Glomerular visceral epithelial cell (primary cell): ENCODE measurements at regions not wholly inside any gene's neighbourhood (a gene's known extent, or its start where the extent isn't known, plus 50 kb on each side); places are given as distances from the start of the nearest gene placed in this dataset.
A peak's percentile ranks its signal among the peaks of the same experiment; 100 is the strongest.

Source experiments
- DNase-seq: peaks from one replicate; pipeline ENCODE4 v3.0.0-alpha.2; 2016; ENCODE audit errors: extremely low spot score

GRCh38 chr14:42378880-42379279, 772.2 kb downstream of the LRFN5 start:
- no peak for DNase-seq

GRCh38 chr14:42378274-42378673, 771.6 kb downstream of the LRFN5 start:
- no peak for DNase-seq

- DNase-seq = no peak
Measured at GRCh38 chr14:42374332-42374731, 767.7 kb downstream of the LRFN5 start.

- DNase-seq = no peak
Measured at GRCh38 chr14:42370056-42370455, 763.4 kb downstream of the LRFN5 start.

GRCh38 chr14:42368234-42368633, 761.6 kb downstream of the LRFN5 start:
- no peak for DNase-seq

DNA sequence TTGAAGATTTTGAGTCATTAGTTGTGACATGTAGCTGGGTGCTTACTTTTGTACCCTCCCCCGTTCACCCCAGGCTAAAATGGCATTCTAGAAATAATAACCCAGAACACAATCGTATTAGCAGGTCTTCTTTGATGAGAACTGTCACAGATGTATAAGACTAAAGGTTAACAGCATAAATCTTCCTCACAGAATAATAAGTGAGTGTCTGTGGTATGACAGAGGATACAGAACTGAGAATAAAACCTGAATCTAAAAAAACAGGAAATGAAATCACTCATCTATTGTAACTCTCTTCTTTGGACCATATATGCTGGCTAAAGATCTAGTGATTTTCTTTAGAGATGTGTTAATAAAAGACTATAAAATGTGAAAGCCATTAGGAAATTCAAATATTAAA, 746.6 kb downstream of the LRFN5 start:
- no peak for DNase-seq

DNA sequence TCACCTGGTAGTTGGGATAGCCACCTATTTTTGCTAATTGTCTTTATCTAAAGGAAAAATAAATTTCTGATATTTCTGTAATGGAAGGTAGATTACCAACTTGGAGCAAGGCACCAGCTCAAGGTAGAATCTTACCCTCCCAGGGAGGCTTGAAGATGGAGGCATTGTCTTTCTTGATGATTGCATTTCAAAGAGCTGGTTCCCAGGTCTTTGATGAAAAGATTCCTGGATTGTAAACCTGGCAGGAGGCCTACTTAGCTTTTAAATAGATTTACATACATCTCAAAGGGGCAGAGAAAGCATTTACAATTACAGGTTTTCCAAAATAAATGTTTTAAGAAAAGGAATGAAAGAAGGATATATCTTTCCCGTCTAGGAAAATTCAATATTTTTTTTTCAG, 729.2 kb downstream of the LRFN5 start:
- DNase-seq = no peak

GRCh38 chr14:42334931-42335330, 728.3 kb downstream of the LRFN5 start:
- DNase-seq = no peak

- DNase-seq = no peak
Measured at GRCh38 chr14:42323426-42323825, 716.8 kb downstream of the LRFN5 start.

DNA sequence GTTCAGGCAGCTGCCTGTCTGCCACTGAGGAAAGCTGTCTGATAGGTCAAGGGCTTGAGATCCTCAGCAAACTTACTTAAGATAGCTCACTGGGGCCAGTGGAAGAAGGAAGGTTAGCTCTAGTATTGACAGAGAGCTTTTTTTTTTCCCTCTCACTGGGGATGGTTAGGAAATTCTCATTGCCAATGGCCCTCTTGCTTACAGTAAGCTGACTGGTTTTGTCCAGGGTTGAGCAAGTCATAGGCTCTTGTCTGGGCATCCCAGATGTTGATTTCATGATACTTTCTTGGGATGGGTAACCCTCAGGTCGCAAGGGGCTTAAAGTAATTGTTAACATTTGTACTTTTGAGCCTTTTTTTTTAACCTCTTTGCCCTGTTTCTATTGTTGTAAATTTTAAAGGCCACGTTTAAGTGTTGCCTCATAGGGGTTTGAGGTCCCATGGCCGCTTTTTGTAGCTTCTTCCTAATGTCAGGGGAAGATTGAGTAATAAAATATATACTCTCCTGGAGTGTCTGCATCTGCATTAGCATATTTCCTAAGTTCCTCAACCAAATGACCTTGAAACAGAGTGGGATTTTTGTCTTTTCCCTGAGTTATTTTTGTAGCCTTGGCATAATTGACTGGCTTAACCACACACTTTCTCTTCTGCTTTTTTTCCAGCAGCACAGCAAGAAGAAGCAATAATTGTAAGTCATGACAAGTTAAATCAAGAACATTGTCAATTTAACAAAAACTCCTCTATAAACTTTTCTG, 716.0 kb downstream of the LRFN5 start:
- no peak for DNase-seq

DNA sequence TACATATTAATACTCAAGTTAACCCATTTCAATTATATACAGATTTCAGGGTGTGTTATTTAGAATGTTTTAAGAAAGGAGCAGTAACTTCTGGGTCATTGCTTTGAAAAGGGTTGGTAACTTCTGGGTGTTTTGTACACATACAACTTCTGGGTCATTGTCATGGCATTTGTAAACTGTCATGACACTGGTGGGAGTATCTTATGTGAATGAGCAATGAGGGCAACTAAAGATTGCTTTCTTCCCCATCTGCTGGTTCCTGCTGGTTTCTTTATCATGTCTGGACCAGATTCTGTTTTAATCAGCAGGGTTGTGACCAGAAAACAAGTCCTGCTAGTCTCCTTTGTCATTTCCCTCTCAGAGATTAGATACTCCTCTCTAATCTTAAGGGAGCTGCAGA, 713.3 kb downstream of the LRFN5 start:
- no peak for DNase-seq

DNA sequence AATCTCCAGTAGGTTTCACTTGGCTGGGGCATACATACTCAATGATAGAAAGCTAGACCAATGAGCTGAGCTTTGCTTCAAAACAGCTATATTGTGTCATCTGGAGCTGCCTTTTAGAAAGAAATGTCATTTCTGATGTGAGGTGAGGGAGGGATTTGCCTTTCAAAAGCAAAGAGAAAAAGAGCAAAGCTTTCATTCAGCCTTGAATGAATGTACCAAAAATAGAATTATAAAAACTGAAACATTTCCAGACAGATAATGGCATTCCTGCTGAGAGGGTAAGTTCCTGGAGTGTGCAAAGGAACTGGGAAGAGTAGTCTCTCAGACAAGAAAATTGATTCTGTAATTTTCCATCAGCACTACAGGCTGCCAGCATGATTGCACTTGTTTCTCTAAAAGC, 710.0 kb downstream of the LRFN5 start:
- no peak for DNase-seq

- DNase-seq = no peak
Measured at GRCh38 chr14:42311876-42312275, 705.2 kb downstream of the LRFN5 start.

DNA sequence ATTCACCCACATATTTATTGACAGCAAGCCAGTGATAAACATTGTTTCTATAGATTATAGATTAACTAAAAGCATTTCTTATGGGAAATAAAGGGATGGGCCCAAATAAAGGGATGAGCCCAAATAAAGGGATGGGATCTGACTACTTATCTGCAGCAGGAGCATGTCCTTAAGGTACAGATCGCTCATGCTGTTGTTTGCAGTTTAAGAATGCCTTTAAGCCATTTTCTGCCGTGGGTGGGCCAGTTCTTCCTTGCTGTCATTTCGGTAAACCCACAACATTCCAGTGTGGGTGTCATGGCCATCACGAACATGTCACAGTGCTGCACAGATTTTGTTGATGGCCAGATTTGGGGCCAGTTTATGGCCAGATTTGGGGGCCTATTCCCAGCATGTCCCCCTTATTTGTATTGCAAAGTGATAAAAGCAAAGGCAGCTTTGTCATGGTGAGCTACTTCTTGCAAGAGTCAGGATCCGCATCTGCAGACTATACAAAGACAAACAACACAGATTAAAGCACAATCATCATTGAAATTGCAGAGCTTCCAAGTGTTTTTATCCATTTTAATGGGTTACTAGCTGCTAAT, 700.7 kb downstream of the LRFN5 start:
- DNase-seq = no peak

- peak; percentile 35 for DNase-seq
Measured at GRCh38 chr14:42299692-42300091, 693.0 kb downstream of the LRFN5 start.

GRCh38 chr14:42293180-42293579, 686.5 kb downstream of the LRFN5 start:
- no peak for DNase-seq

DNA sequence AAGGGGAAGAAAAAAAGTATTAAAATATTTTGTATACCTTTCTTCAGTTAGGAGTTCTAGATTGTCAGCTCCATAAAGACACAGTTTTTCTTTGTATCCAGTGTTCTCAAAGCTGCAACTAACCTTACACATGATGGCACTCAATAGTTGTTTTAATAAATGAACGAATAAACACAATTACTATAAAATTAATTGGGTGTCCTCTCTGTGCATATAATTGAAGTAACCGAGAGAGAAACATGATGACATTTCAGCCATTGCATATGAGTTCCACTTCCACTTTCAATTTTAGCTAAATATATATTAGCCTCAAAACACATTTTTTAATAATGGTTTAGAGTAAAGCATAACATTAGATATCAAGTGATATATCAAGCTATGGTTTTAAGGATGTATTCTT, 671.2 kb downstream of the LRFN5 start:
- DNase-seq = no peak

DNA sequence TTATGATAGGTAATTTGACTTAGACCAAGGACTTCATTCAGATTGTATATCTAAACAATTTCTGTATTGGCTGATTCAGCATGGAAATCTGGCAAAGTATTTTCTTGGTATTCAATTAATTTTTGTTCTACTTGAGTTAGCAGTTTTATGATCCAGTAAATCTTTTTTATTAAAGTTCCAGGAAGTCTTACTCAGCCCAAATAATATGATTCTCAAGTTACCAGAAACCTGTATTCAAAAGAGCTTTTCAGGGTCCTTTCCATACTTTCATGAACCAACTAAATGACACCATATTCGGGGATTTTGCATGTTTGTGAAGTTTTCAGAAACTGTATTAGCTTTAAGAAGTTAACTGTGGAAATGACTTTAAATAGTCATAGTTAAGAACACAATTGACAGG, 662.6 kb downstream of the LRFN5 start:
- DNase-seq = no peak

- no peak for DNase-seq
Measured at GRCh38 chr14:42248131-42248530, 641.5 kb downstream of the LRFN5 start.

DNA sequence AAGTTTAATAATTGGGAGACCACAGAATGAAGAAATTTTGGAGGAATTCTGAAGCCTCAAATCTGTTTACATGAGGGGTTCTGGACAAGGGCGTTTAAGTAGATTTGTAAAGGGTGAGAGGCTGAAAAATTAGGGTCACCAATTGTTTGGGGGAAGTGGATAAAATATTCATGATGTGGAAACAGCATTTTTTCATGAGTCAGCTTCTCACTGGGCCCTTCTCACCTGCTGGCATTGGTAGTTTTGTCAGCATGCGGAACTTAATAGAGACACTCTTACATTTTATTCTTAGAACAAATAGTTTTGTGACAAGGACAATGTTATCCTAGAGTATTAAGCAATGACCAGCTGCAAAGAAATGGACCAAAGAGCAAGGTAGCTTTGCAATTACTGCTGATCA, 634.4 kb downstream of the LRFN5 start:
- no peak for DNase-seq

DNA sequence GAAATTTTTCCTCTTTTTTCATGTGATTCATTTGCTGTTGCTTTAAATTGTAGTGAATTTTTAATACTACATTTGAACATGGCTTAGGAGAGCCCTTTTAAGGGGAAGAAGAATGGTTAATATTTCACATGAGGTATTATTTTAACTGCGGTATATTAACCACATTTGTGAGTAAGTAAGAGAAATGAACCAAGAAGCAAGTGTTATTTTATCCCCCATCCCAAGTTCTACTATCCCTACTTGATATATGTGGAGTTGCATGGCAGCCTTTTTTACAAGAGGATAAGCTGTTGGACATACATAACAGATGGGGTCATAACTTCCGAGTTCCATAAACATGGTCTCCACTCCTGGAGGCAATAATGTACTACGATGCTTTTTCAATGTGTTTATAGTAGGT, 623.3 kb downstream of the LRFN5 start:
- peak; percentile 74 for DNase-seq

- no peak for DNase-seq
Measured at GRCh38 chr14:42229294-42229693, 622.6 kb downstream of the LRFN5 start.

DNA sequence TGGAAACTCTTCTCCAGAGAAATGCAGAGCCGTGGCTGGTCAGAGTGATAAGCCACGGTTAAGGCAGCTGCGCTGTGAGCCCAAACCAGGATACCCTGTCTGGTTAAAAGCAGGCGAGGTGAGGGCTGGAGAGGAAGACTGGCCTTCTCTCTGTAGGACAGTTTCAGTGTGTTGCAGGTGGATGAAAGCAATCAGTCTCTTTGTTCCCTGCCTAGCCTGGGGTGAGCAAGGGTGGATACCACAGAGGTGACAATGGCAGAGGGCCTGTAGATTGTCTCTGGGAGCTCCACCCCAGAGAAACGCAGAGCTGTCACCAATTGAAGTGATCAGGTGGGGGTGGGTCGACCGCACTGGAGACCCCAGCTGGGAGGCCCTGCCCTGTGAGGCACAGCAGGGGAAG, 621.9 kb downstream of the LRFN5 start:
- DNase-seq = no peak
